B cell (primary cell): ENCODE measurements at regions not wholly inside any gene's neighbourhood (a gene's known extent, or its start where the extent isn't known, plus 50 kb on each side); places are given as distances from the start of the nearest gene placed in this dataset.
"Not testable (repeated sequence)": the region's sequence is repeated elsewhere in the genome, so short reads cannot be mapped to it uniquely, and the experiment has no call there.

ENCODE experiments used
- ATAC-seq: fragments of 200-7000 bp; cut with Tn5 transposase; one replicate; pipeline ENCODE4 v1.10.0; 2021; ENCODE audit warnings: low read depth, mild to moderate bottlenecking, moderate number of reproducible peaks, moderate library complexity
- CTCF ChIA-PET: fragments of 350-600 bp; sonication (Branson Sonifier 250); formaldehyde crosslinking; loops from one replicate; lab custom pipeline; 2021; ENCODE audit warnings: antibody characterized with exemption, inconsistent platforms; lab: Charles Lee
- POLR2A ChIA-PET: fragments of 350-600 bp; sonication (Branson Sonifier 250); formaldehyde crosslinking; loops from one replicate; lab custom pipeline; 2021; ENCODE audit warnings: antibody characterized with exemption; lab: Charles Lee
- DNase-seq: peaks from one replicate; pipeline ENCODE4 v3.0.0; 2013
- H2AFZ ChIP-seq: 2 replicates; pipeline ENCODE4 v1.6.1; 2012; ENCODE audit warnings: mild to moderate bottlenecking, low read depth, low read length; ENCODE audit not compliant: insufficient read depth, poor library complexity, severe bottlenecking
- H3K27ac ChIP-seq, 2 donors: 1 replicate in 1 of 2; 2 replicates in 1 of 2; pipeline ENCODE4 v1.5.1; 2012 to 2013; ENCODE audit warnings: low read length in 2 of 2, mild to moderate bottlenecking in 2 of 2, moderate library complexity in 1 of 2
- H3K27me3 ChIP-seq, 4 experiments: fragments of 200-600 bp in 1 of 4; sonication (generic) in 1 of 4; replicated peaks in 1 of 4; 1 replicate in 2 of 4; 2 replicates in 2 of 4; pipeline versions ENCODE4 v1.6.1 to v1.7.0; 2013 to 2016; ENCODE audit warnings: low read length in 3 of 4, mild to moderate bottlenecking in 2 of 4, mixed read lengths in 1 of 4, moderate library complexity in 1 of 4; ENCODE audit not compliant: insufficient read depth in 4 of 4, control insufficient read depth in 3 of 4; ENCODE audit errors: control extremely low read depth in 1 of 4
- H3K36me3 ChIP-seq, 2 experiments: replicated peaks in 1 of 2; 1 replicate in 1 of 2; 2 replicates in 1 of 2; pipeline versions ENCODE4 v1.6.1 to v1.7.1; 2013; ENCODE audit warnings: low read length in 1 of 2; ENCODE audit not compliant: insufficient read depth in 2 of 2, control insufficient read depth in 1 of 2; ENCODE audit errors: control extremely low read depth in 1 of 2, extremely low read depth in 1 of 2
- H3K4me1 ChIP-seq, 2 donors: fragments of 200-600 bp in 1 of 2; sonication (generic) in 1 of 2; 1 replicate in 1 of 2; 2 replicates in 1 of 2; pipeline versions ENCODE4 v1.5.1 to v1.6.1; 2013 to 2017; ENCODE audit warnings: low read length in 2 of 2; ENCODE audit not compliant: control insufficient read depth in 2 of 2, insufficient read depth in 2 of 2
- H3K4me2 ChIP-seq: replicated peaks from 2 replicates; pipeline ENCODE3; 2012; ENCODE audit warnings: mild to moderate bottlenecking, low read depth, low read length; ENCODE audit not compliant: poor library complexity, severe bottlenecking
- H3K4me3 ChIP-seq, 5 experiments: fragments of 200-600 bp in 1 of 5; sonication (generic) in 1 of 5; 1 replicate in 3 of 5; 2 replicates in 2 of 5; pipeline versions ENCODE4 v1.5.1 to v1.7.0; 2011 to 2016; ENCODE audit warnings: low read length in 4 of 5, mild to moderate bottlenecking in 4 of 5, low read depth in 2 of 5, control low read depth in 1 of 5, moderate library complexity in 1 of 5; ENCODE audit not compliant: insufficient read depth in 1 of 5; ENCODE audit errors: control extremely low read depth in 1 of 5, extremely low read depth in 1 of 5
- H3K79me2 ChIP-seq: fragments of 200-600 bp; sonication (generic); one replicate; pipeline ENCODE4 v1.6.0; 2016; ENCODE audit warnings: low read length; ENCODE audit not compliant: control insufficient read depth, insufficient read depth
- H3K9ac ChIP-seq: fragments of 200-600 bp; sonication (generic); 2 replicates; pipeline ENCODE4 v1.6.1; 2017; ENCODE audit warnings: mild to moderate bottlenecking, low read length, moderate library complexity
- H3K9me3 ChIP-seq, 3 donors: one replicate each; pipeline versions ENCODE4 v1.6.1 to v1.7.1; 2013; ENCODE audit warnings: low read length in 2 of 3; ENCODE audit not compliant: control insufficient read depth in 2 of 3, insufficient read depth in 1 of 3; ENCODE audit errors: control extremely low read depth in 1 of 3
- H4K20me1 ChIP-seq: 2 replicates; pipeline ENCODE4 v1.6.0; 2012; ENCODE audit warnings: mild to moderate bottlenecking, low read length; ENCODE audit not compliant: insufficient read depth, control insufficient read depth, poor library complexity, severe bottlenecking
- H3K27ac Mint-ChIP-seq: one replicate; pipeline ENCODE4 v1.8.0; 2021; ENCODE audit warnings: mixed read lengths
- H3K27me3 Mint-ChIP-seq: one replicate; pipeline ENCODE4 v1.8.0; 2021; ENCODE audit warnings: mixed read lengths
- H3K4me1 Mint-ChIP-seq: one replicate; pipeline ENCODE4 v1.8.0; 2021; ENCODE audit warnings: mixed read lengths
- H3K4me3 Mint-ChIP-seq: one replicate; pipeline ENCODE4 v1.8.0; 2021; ENCODE audit warnings: mixed read lengths
- H3K9me3 Mint-ChIP-seq: one replicate; pipeline ENCODE4 v1.8.0; 2022; ENCODE audit warnings: mixed read lengths; ENCODE audit not compliant: insufficient read depth
- CTCF ChIP-seq: fragments of 200-600 bp; IDR thresholded peaks from one replicate; pipeline ENCODE4 v1.8.0; 2022; ENCODE audit warnings: antibody characterized with exemption, mild to moderate bottlenecking
- EZH2 ChIP-seq: IDR thresholded peaks from 2 replicates; pipeline ENCODE4 v1.6.1; 2012; ENCODE audit warnings: borderline replicate concordance, low read depth, mild to moderate bottlenecking, moderate library complexity, low read length; ENCODE audit not compliant: insufficient read depth, poor library complexity, severe bottlenecking
- WGBS: methylation state at CpG from one replicate; pipeline ENCODE4 v1.1.5; 2013; ENCODE audit warnings: missing lambda C conversion rate; ENCODE audit not compliant: insufficient coverage; 5-methylcytosine and 5-hydroxymethylcytosine counted together
- intact Hi-C: fragments of 100-400 bp; cut with micrococcal nuclease; formaldehyde crosslinking; loops from one replicate; pipeline ENCODE4 v1.10.0; 2022

- Histone ChIP-seq H3K36me3 (no peaks in the 10 kb centered on the region), H3K27ac (no peak overlapping the region), H3K4me3 (no peak overlapping the region), H4K20me1 (no peaks in the 10 kb centered on the region), H3K4me1 (no peaks in the 10 kb centered on the region), H3K9ac (no peak overlapping the region), H3K4me2 (no peak overlapping the region), H2AFZ (no peak overlapping the region), H3K9me3 (no peaks in the 10 kb centered on the region), H3K79me2 (no peaks in the 10 kb centered on the region), H3K27me3 (peaks cover 0 to 3% (median 0%) of the 10 kb centered on the region in 4 experiments)
- Mint-ChIP-seq H3K4me3 (no peak overlapping the region), H3K4me1 (no peaks in the 10 kb centered on the region), H3K27me3 (no peaks in the 10 kb centered on the region), H3K9me3 (no peaks in the 10 kb centered on the region), H3K27ac (no peak overlapping the region)
- no peak for DNase-seq
- no CpG with 5 or more reads among the region's 4 CpGs for WGBS
- no peak for TF ChIP-seq CTCF
- no peak for TF ChIP-seq EZH2
- CTCF ChIA-PET: no interaction called here
- intact Hi-C loops: no loop called here
- POLR2A ChIA-PET: no interaction called here
- ATAC-seq: no peak
These were observed 81.6 kb upstream of the MID1 start for GRCh38 chrX:10702031-10702430.

DNA sequence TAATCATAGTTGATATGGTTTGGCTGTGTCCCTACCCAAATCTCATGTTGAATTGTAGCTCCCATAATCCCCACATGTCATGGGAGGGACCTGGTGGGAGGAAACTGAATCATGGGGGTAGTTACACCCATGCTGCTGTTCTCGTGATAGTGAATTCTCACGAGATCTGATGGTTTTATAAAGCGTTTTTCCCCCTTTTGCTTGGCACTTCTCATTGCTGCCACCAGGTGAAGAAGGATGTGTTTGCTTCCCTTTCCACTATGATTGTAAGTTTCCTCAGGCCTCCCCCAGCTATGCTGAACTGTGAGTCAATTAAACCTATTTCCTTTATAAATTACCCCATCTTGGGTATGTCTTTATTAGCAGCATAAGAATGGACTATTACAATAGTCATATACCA is 86.0 kb upstream of the MID1 start:
- CTCF ChIA-PET, H4K20me1 ChIP-seq, H3K4me3 Mint-ChIP-seq, H3K9ac ChIP-seq, H3K9me3 ChIP-seq, H3K79me2 ChIP-seq, H3K27me3 ChIP-seq, H3K27ac ChIP-seq, H2AFZ ChIP-seq, ATAC-seq, H3K9me3 Mint-ChIP-seq, POLR2A ChIA-PET, H3K27ac Mint-ChIP-seq, DNase-seq, H3K4me1 Mint-ChIP-seq, H3K4me3 ChIP-seq, H3K27me3 Mint-ChIP-seq, H3K36me3 ChIP-seq, H3K4me1 ChIP-seq, intact Hi-C loops, H3K4me2 ChIP-seq: not testable (repeated sequence)
- no CpG with 5 or more reads among the region's 3 CpGs for WGBS
